B cell (primary cell): ENCODE measurements at regions not wholly inside any gene's neighbourhood (a gene's known extent, or its start where the extent isn't known, plus 50 kb on each side); places are given as distances from the start of the nearest gene placed in this dataset.

Source experiments
- CTCF ChIP-seq: fragments of 200-600 bp; IDR thresholded peaks from one replicate; pipeline ENCODE4 v1.8.0; 2022; ENCODE audit warnings: antibody characterized with exemption, mild to moderate bottlenecking
- EZH2 ChIP-seq: IDR thresholded peaks from 2 replicates; pipeline ENCODE4 v1.6.1; 2012; ENCODE audit warnings: borderline replicate concordance, low read depth, mild to moderate bottlenecking, moderate library complexity, low read length; ENCODE audit not compliant: insufficient read depth, poor library complexity, severe bottlenecking

GRCh38 chr14:87079416-87079815, 913.6 kb downstream of the GALC start:
- TF ChIP-seq EZH2 = no peak
- TF ChIP-seq CTCF = no peak
